ENCODE measurements at regions not wholly inside any gene's neighbourhood (a gene's known extent, or its start where the extent isn't known, plus 50 kb on each side); places are given as distances from the start of the nearest gene placed in this dataset.

GRCh38 chr3:164230385-164231094, 847.8 kb downstream of the SI start:
- no peak for DNase-seq

GRCh38 chr3:164224126-164224525, 854.2 kb downstream of the SI start:
- DNase-seq: no peak

GRCh38 chr3:164222197-164222596, 856.1 kb downstream of the SI start:
- DNase-seq: peak; percentile 81

GRCh38 chr3:164221297-164221696, 857.0 kb downstream of the SI start:
- DNase-seq: no peak

GRCh38 chr3:164209363-164209762, 868.9 kb downstream of the SI start:
- DNase-seq: no peak

GRCh38 chr3:164208821-164209220, 869.5 kb downstream of the SI start:
- no peak for DNase-seq

- no peak for DNase-seq
Observed at GRCh38 chr3:164208048-164208447, 870.2 kb downstream of the SI start.

GRCh38 chr3:164200053-164200823, 878.1 kb downstream of the SI start:
- no peak for DNase-seq

GRCh38 chr3:164196477-164196876, 881.8 kb downstream of the SI start:
- no peak for DNase-seq

GRCh38 chr3:164194842-164195241, 883.5 kb downstream of the SI start:
- no peak for DNase-seq

GRCh38 chr3:164192974-164193373, 885.3 kb downstream of the SI start:
- no peak for DNase-seq

GRCh38 chr3:164190566-164190965, 887.7 kb downstream of the SI start:
- no peak for DNase-seq

GRCh38 chr3:164186095-164186494, 892.2 kb downstream of the SI start:
- DNase-seq: no peak

GRCh38 chr3:164179110-164179774, 899.1 kb downstream of the SI start:
- no peak for DNase-seq

GRCh38 chr3:164174059-164174458, 904.2 kb downstream of the SI start:
- DNase-seq: no peak

- no peak for DNase-seq
Observed at GRCh38 chr3:164155400-164155799, 922.9 kb downstream of the SI start.

GRCh38 chr3:164144824-164145223, 933.5 kb downstream of the SI start:
- DNase-seq: no peak

- DNase-seq: no peak
Observed at GRCh38 chr3:164132878-164133277, 945.4 kb downstream of the SI start.

GRCh38 chr3:164113371-164114332, 964.6 kb downstream of the SI start:
- DNase-seq: peak; percentile 9

- DNase-seq: no peak
Observed at GRCh38 chr3:164096352-164096751, 981.9 kb downstream of the SI start.

- DNase-seq: no peak
Observed at GRCh38 chr3:164095949-164096348, 982.3 kb downstream of the SI start.

GRCh38 chr3:164095279-164095678, 983.0 kb downstream of the SI start:
- DNase-seq: no peak

- no peak for DNase-seq
Observed at GRCh38 chr3:164094546-164094945, 983.8 kb downstream of the SI start.

Data from NCI-H146 (cell line).